ENCODE measurements at regions not wholly inside any gene's neighbourhood (a gene's known extent, or its start where the extent isn't known, plus 50 kb on each side); places are given as distances from the start of the nearest gene placed in this dataset.

GRCh38 chrX:110420771-110421499 lies 62.3 kb downstream of the RTL9 start:
- H3K4me1 Mint-ChIP-seq (ENCODE audit: low read depth): no peaks in the 10 kb centered on the region

DNA sequence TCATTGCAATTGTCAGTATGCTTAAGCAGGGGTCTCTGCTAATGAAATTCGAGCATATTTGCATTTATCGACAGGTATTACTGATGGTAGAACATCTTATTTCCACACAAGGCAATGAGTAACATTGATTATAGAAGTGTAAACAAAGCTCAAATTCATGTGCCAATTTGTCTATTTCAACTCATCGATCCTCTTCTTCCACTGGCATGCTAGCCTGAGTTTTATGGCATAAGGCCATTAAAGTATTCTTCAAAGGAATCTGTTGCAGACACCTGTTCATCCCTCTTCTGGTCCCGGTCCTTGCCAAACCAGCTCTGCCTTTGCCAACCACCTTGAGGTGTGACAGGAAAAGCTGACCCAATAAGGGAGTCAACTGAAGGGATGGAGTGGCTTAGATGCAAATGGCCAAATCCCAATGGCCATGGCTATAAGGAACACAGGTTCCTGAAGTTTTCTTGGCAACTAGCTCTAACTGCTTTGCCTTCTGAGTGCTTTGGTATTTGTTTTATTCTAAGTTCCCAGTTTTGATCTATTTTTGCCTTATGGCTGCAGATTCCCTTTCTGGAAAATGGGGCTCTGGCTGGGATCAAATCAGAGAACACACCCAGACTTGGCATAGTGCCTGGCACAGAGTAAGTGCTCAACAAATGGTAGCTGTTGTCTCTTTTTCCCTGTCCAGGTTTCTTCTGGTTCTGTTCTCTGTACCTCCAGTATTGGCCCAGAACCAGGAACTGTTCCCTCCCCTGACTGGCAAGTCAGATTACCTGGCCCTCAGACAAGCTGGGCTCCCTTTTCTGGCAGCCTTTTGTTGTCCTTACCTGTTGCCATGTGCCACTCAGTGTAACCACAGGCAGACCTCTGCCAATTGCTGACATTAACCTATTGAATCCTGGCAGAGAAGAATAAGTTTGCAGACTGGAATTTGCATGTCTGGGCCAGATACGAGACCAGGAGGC lies 63.1 kb downstream of the RTL9 start:
- H3K4me3 Mint-ChIP-seq: no peak overlapping the region
- H3K9me3 Mint-ChIP-seq: no peaks in the 10 kb centered on the region
- no peak for DNase-seq (ENCODE audit: low spot score)
- peaks cover 4% of the 10 kb centered on the region for H3K27me3 Mint-ChIP-seq (ENCODE audit: insufficient read depth)
- no peaks in the 10 kb centered on the region for H3K4me1 Mint-ChIP-seq (ENCODE audit: low read depth)
- no peak overlapping the region for H3K27ac Mint-ChIP-seq
- H3K36me3 Mint-ChIP-seq (ENCODE audit: low read depth): no peaks in the 10 kb centered on the region
- intact Hi-C loops (cut with micrococcal nuclease): no loop called here

More at GRCh38 chrX:110420771-110421499, 62.3 kb downstream of the RTL9 start:
- intact Hi-C loops (cut with micrococcal nuclease): no loop called here
- Mint-ChIP-seq H3K4me3 (no peak overlapping the region), H3K27ac (no peak overlapping the region), H3K9me3 (no peaks in the 10 kb centered on the region), H3K36me3 (ENCODE audit: low read depth) (no peaks in the 10 kb centered on the region), H3K27me3 (ENCODE audit: insufficient read depth) (peaks cover 4% of the 10 kb centered on the region)
- no peak for DNase-seq (ENCODE audit: low spot score)

GRCh38 chrX:110425222-110426154 lies 66.8 kb downstream of the RTL9 start:
- DNase-seq (ENCODE audit: low spot score): no peak
- Mint-ChIP-seq H3K4me1 (ENCODE audit: low read depth) (no peaks in the 10 kb centered on the region), H3K27me3 (ENCODE audit: insufficient read depth) (no peaks in the 10 kb centered on the region), H3K9me3 (no peaks in the 10 kb centered on the region), H3K4me3 (no peak overlapping the region), H3K27ac (no peak overlapping the region), H3K36me3 (ENCODE audit: low read depth) (no peaks in the 10 kb centered on the region)
- intact Hi-C loops (cut with micrococcal nuclease): no loop called here

- intact Hi-C loops (cut with micrococcal nuclease): no loop called here
- H3K4me1 Mint-ChIP-seq (ENCODE audit: low read depth): no peaks in the 10 kb centered on the region
- H3K9me3 Mint-ChIP-seq: no peaks in the 10 kb centered on the region
- no peaks in the 10 kb centered on the region for H3K36me3 Mint-ChIP-seq (ENCODE audit: low read depth)
- H3K4me3 Mint-ChIP-seq: no peak overlapping the region
- H3K27me3 Mint-ChIP-seq (ENCODE audit: insufficient read depth): peaks cover 2% of the 10 kb centered on the region
- no peak overlapping the region for H3K27ac Mint-ChIP-seq
- DNase-seq (ENCODE audit: low spot score): no peak
Measured at GRCh38 chrX:110426155-110426504, 67.5 kb downstream of the RTL9 start.

DNA sequence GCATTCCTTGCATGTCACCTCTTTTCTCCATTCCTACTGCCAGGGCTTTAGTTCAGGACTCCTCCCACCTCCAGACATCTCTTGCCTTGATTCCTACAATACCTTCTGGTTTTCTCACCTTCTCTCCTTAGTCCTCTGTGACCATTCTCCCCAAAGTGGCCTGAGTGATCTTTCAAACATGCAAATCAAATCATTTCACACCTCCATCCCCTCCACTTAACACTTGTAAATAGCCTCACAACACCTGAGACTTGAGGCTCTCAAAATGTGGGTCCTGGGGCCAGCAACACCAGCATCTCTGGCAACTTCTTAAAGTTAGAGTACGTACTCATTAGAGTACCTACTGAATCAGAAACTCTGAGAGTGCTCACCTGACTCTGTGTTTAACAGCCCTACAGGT lies 68.4 kb downstream of the RTL9 start:
- H3K9me3 Mint-ChIP-seq: no peaks in the 10 kb centered on the region
- DNase-seq (ENCODE audit: low spot score): no peak
- H3K4me1 Mint-ChIP-seq (ENCODE audit: low read depth): no peaks in the 10 kb centered on the region
- H3K27ac Mint-ChIP-seq: no peak overlapping the region
- no peaks in the 10 kb centered on the region for H3K36me3 Mint-ChIP-seq (ENCODE audit: low read depth)
- intact Hi-C loops (cut with micrococcal nuclease): no loop called here
- H3K27me3 Mint-ChIP-seq (ENCODE audit: insufficient read depth): peaks cover 2% of the 10 kb centered on the region
- no peak overlapping the region for H3K4me3 Mint-ChIP-seq

GRCh38 chrX:110428144-110428543 lies 69.5 kb downstream of the RTL9 start:
- intact Hi-C loops (cut with micrococcal nuclease): no loop called here
- H3K4me3 Mint-ChIP-seq: no peak overlapping the region
- no peaks in the 10 kb centered on the region for H3K4me1 Mint-ChIP-seq (ENCODE audit: low read depth)
- H3K27ac Mint-ChIP-seq: no peak overlapping the region
- no peak for DNase-seq (ENCODE audit: low spot score)
- no peaks in the 10 kb centered on the region for H3K36me3 Mint-ChIP-seq (ENCODE audit: low read depth)
- H3K9me3 Mint-ChIP-seq: no peaks in the 10 kb centered on the region
- peaks cover 2% of the 10 kb centered on the region for H3K27me3 Mint-ChIP-seq (ENCODE audit: insufficient read depth)

DNA sequence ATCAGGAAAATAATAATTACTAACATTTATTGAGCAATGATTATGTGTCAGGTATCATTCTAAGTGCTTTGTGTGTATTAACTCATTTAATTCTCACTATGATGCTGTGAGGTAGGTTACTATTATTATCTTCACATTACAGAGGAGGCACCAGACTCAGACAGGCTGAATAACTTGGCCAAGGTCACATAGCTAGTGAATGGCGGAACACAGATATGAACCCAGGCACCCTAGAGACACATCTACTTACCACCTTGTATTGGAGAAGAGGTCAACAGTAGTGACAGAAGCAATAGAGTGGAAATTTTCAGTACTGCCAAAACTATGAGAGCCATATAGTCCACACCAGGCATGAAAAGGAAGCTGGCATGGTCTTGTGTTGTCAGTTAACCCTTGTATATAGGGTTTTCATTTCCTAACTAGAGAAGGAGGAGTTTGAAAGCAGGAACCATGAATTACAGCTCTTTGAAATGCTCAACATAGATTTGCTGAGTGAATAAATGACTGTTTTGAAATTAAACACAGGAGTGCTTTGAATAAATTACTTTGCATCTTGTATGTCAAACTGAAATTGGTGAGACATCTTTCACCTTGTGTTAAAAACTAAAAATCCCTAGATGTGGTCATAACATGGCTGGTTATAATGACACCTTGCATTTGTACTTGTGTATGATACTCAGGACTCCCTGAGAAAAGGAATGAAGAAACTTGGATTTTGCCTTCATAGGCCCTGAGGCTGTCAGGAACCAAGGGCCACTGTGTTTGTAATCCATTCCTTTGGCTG lies 71.8 kb downstream of the RTL9 start:
- Mint-ChIP-seq H3K4me3 (no peak overlapping the region), H3K4me1 (ENCODE audit: low read depth) (no peaks in the 10 kb centered on the region), H3K36me3 (ENCODE audit: low read depth) (no peaks in the 10 kb centered on the region), H3K27ac (no peak overlapping the region), H3K9me3 (no peaks in the 10 kb centered on the region), H3K27me3 (ENCODE audit: insufficient read depth) (peaks cover 2% of the 10 kb centered on the region)
- intact Hi-C loops (cut with micrococcal nuclease): no loop called here
- no peak for DNase-seq (ENCODE audit: low spot score)

GRCh38 chrX:110432091-110432905 lies 73.7 kb downstream of the RTL9 start:
- Mint-ChIP-seq H3K4me3 (no peak overlapping the region), H3K4me1 (ENCODE audit: low read depth) (no peaks in the 10 kb centered on the region), H3K27ac (no peak overlapping the region), H3K27me3 (ENCODE audit: insufficient read depth) (peaks cover 2% of the 10 kb centered on the region), H3K9me3 (no peaks in the 10 kb centered on the region), H3K36me3 (ENCODE audit: low read depth) (no peaks in the 10 kb centered on the region)
- intact Hi-C loops (cut with micrococcal nuclease): no loop called here
- DNase-seq (ENCODE audit: low spot score): no peak

GRCh38 chrX:110432906-110433215 lies 74.2 kb downstream of the RTL9 start:
- Mint-ChIP-seq H3K36me3 (ENCODE audit: low read depth) (no peaks in the 10 kb centered on the region), H3K27me3 (ENCODE audit: insufficient read depth) (peaks cover 2% of the 10 kb centered on the region), H3K4me3 (no peak overlapping the region), H3K9me3 (no peaks in the 10 kb centered on the region), H3K4me1 (ENCODE audit: low read depth) (no peaks in the 10 kb centered on the region), H3K27ac (no peak overlapping the region)
- no peak for DNase-seq (ENCODE audit: low spot score)
- intact Hi-C loops (cut with micrococcal nuclease): no loop called here

- H3K9me3 Mint-ChIP-seq: no peaks in the 10 kb centered on the region
- no peak overlapping the region for H3K27ac Mint-ChIP-seq
- intact Hi-C loops (cut with micrococcal nuclease): no loop called here
- no peak overlapping the region for H3K4me3 Mint-ChIP-seq
- peaks cover 2% of the 10 kb centered on the region for H3K27me3 Mint-ChIP-seq (ENCODE audit: insufficient read depth)
- no peaks in the 10 kb centered on the region for H3K36me3 Mint-ChIP-seq (ENCODE audit: low read depth)
- DNase-seq (ENCODE audit: low spot score): no peak
- H3K4me1 Mint-ChIP-seq (ENCODE audit: low read depth): no peaks in the 10 kb centered on the region
Measured at GRCh38 chrX:110435196-110435595, 76.5 kb downstream of the RTL9 start.

GRCh38 chrX:110436523-110436922 lies 77.9 kb downstream of the RTL9 start:
- Mint-ChIP-seq H3K27me3 (ENCODE audit: insufficient read depth) (no peaks in the 10 kb centered on the region), H3K4me3 (no peak overlapping the region), H3K27ac (no peak overlapping the region), H3K9me3 (no peaks in the 10 kb centered on the region), H3K36me3 (ENCODE audit: low read depth) (no peaks in the 10 kb centered on the region), H3K4me1 (ENCODE audit: low read depth) (no peaks in the 10 kb centered on the region)
- no peak for DNase-seq (ENCODE audit: low spot score)
- intact Hi-C loops (cut with micrococcal nuclease): no loop called here

GRCh38 chrX:110437686-110438085 lies 79.0 kb downstream of the RTL9 start:
- H3K27ac Mint-ChIP-seq: no peak overlapping the region
- DNase-seq (ENCODE audit: low spot score): no peak
- no peaks in the 10 kb centered on the region for H3K27me3 Mint-ChIP-seq (ENCODE audit: insufficient read depth)
- no peaks in the 10 kb centered on the region for H3K4me1 Mint-ChIP-seq (ENCODE audit: low read depth)
- H3K9me3 Mint-ChIP-seq: no peaks in the 10 kb centered on the region
- no peaks in the 10 kb centered on the region for H3K36me3 Mint-ChIP-seq (ENCODE audit: low read depth)
- H3K4me3 Mint-ChIP-seq: no peak overlapping the region
- intact Hi-C loops (cut with micrococcal nuclease): no loop called here
